ENCODE measurements at regions not wholly inside any gene's neighbourhood (a gene's known extent, or its start where the extent isn't known, plus 50 kb on each side); places are given as distances from the start of the nearest gene placed in this dataset.
"Not testable (repeated sequence)": the region's sequence is repeated elsewhere in the genome, so short reads cannot be mapped to it uniquely, and the experiment has no call there.

DNA sequence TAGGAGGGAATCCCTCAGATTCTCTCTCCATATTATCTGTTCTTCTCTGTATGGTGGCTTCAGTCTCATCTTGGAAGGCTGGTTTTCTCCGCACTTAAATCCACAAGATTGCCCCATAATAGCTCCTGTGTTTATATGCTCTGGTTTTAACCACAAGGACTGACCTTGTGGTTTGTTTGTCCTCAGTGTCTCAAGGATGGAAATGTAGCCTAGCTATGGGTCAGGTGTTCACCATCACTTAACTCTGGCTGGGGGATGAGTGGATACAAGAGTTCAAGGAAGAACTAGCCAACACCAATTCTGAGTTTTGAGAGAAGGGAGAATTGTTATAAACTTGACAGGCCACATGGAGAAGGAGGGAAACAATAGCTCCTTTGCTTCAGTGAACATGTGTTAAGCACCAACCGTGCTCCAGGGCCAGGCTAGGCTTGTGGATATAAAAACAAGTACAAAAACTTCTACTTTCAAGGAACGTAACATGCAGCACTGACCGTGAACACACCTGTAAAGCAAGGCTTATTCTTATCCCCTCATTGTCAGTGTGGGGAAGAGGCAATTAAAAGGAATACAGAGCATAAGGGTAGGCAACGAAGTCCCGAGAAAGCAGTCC is 75.6 kb upstream of the VLDLR start:
- Histone ChIP-seq H3K4me3 (ENCODE audit: low read length) (no peak overlapping the region), H2AFZ (ENCODE audit: low read depth, low read length) (no peak overlapping the region), H3K27me3 (ENCODE audit: insufficient read depth, low read length) (no peaks in the 10 kb centered on the region), H3K9me3 (ENCODE audit: low read length) (peaks cover 8% of the 10 kb centered on the region), H3K36me3 (ENCODE audit: insufficient read depth, low read length) (no peaks in the 10 kb centered on the region), H3K4me1 (ENCODE audit: insufficient read depth, low read length) (no peaks in the 10 kb centered on the region)

DNA sequence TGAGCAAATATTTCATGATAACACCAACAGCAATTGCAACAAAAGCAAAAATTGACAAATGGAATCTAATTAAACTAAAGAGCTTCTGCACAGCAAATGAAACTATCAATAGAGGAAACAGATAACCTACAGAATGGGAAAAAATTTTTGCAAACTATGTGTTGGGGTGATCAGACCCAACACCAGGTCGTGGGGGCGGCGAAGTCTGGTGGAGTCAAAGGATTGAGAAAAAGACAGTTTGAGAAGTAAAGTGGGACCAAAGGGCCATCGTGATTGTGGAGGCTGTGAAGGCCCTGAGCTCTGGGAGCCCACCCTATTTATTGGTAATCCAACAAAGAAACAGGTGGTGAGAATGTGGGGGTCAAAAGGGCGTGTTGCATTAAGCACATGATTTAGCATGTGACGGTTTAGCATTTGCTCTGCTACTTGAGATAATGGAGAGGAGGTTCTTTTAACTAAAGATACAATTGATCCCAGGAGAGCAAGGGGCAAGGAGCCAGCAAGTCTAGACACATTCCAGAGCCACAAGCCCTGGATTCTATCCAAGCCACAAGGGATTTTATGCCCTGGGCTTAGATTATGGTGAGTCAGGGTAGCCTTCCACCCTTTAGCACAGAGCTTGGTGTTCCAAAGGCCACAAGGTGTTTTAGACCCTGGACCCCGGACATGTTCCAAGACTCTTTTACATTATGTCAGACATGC is 65.5 kb upstream of the VLDLR start:
- not testable (repeated sequence) for H3K4me3 ChIP-seq (ENCODE audit: low read length)

DNA sequence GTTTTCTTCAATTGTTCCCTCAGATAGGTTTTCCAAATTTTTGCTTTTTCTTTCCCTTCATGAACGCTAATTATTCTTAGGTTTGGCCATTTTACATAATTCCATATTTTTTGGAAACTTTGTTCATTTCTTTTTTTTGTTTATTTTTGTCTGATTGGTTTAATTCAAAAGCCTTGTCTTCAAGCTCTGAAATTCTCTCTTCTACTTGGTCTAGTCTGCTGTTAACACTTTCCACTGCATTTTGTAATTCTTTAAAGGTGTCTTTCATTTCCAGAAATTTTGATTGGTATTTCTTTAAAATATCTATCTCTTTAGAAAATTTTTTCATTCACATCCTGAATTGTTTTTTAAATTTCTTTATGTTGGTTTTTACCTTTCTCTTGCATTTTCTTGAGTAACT is 63.9 kb upstream of the VLDLR start:
- Histone ChIP-seq H3K9me3 (ENCODE audit: low read length) (peaks cover 3% of the 10 kb centered on the region), H2AFZ (ENCODE audit: low read depth, low read length) (no peak overlapping the region), H3K4me3 (ENCODE audit: low read length) (no peak overlapping the region), H3K27me3 (ENCODE audit: insufficient read depth, low read length) (no peaks in the 10 kb centered on the region), H3K4me1 (ENCODE audit: insufficient read depth, low read length) (no peaks in the 10 kb centered on the region), H3K36me3 (ENCODE audit: insufficient read depth, low read length) (no peaks in the 10 kb centered on the region)

More for the DNA sequence above, 65.5 kb upstream of the VLDLR start:
- not testable (repeated sequence) for H2AFZ ChIP-seq (ENCODE audit: low read depth, low read length); H3K36me3 ChIP-seq (ENCODE audit: insufficient read depth, low read length); H3K27me3 ChIP-seq (ENCODE audit: insufficient read depth, low read length); H3K4me1 ChIP-seq (ENCODE audit: insufficient read depth, low read length); H3K9me3 ChIP-seq (ENCODE audit: low read length)

DNA sequence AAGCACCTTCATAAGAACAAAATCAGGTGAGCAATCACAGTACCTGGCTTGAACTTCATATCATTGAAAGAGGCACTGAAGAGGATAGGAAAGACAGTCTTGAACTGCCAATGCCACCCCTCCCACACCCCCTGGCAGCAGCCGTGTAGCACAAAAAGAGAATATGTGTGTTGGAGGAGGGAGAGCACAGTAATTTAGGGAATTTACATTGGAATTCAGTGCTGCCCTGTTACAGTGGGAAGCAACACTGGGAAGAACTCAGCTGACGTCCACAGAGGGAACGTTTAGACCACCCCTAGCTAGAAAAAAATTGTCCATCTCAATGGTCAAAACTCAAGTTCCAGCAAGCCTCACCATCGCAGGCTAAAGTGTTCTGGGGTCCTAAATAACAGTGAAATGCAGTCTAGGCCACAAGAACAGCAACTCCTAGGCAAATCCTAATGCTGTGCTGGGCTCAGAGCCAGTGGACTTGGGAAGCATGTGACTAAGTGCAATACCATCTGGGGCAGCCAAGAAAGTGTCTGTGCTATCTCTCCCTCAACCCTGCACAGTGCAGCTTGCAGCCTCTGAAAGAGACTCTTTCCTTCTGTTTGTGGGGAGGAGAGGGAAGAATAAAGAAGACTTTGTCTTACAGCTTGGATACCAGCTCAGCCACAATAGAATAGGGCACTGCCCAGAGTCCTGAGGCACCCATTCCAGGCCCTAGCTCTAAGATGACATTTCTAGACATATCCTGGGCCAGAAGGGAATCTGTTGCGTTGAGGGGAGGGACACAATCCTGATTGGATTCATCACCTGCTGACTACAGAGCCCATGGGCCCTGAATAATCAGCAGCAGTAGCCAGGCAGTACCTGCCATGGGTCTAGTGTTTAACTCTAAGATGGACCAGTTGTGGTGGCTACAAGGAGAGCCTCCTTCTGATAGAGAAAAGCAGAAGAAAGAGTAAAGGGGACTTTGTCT is 62.1 kb upstream of the VLDLR start:
- no peaks in the 10 kb centered on the region for H3K4me1 ChIP-seq (ENCODE audit: insufficient read depth, low read length)
- H3K9me3 ChIP-seq (ENCODE audit: low read length), result peaks cover 3% of the 10 kb centered on the region
- H3K27me3 ChIP-seq (ENCODE audit: insufficient read depth, low read length), result no peaks in the 10 kb centered on the region
- no peak overlapping the region for H3K4me3 ChIP-seq (ENCODE audit: low read length)
- H3K36me3 ChIP-seq (ENCODE audit: insufficient read depth, low read length), result no peaks in the 10 kb centered on the region
- H2AFZ ChIP-seq (ENCODE audit: low read depth, low read length), result no peak overlapping the region

DNA sequence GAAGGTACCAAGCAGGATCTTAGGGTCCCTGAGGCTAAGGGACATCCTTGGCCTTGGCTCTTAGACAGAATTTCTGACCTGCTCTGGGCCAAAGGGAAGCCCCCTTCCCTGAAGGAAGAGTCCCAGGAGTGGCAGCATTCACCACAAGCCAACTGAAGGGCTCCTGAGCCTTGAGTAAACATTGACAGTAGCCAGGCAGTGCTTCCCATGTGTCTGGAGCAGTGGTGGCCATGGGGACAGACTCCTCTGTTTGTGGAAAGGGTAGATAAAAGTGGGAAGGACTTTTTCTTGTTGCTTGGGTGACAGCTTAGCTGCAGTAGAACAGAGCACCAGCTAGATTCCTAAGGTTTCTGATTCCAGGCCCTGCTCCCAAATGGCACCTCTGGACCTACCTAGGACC is 61.4 kb upstream of the VLDLR start:
- H3K27me3 ChIP-seq (ENCODE audit: insufficient read depth, low read length), result no peaks in the 10 kb centered on the region
- peaks cover 3% of the 10 kb centered on the region for H3K9me3 ChIP-seq (ENCODE audit: low read length)
- H3K36me3 ChIP-seq (ENCODE audit: insufficient read depth, low read length), result no peaks in the 10 kb centered on the region
- H3K4me1 ChIP-seq (ENCODE audit: insufficient read depth, low read length), result no peaks in the 10 kb centered on the region
- H2AFZ ChIP-seq (ENCODE audit: low read depth, low read length), result no peak overlapping the region
- no peak overlapping the region for H3K4me3 ChIP-seq (ENCODE audit: low read length)

DNA sequence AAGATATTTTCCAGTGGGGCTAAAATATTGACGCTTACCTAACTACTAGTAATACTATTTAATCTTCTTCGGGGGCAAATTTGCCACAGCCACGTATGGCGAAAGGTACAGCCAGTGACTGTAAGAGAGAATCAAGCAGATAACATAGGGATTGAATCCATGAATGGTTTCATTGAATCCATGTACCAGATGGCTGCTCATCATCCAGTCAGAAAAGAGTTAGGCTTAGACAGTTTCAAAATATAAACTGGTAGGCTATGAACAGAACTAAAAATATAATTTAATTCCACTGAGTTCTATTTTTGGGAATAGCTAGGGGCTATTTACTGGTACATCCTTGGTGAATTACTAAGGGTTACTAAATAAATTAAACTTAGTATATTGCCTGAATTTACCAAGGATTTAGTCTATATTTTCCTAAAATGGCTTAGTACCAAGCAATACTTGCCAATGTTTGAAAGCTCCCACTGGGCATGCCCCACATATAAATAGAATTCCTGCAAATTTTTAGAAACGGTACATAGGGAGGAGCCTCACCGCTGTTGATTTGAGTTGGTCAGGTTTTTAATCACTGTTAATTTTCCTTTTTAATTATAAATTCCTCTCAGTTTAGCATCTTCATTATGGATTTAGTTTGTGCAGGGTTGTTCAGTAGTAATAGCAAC is 55.8 kb upstream of the VLDLR start:
- Histone ChIP-seq H2AFZ (ENCODE audit: low read depth, low read length) (no peak overlapping the region), H3K36me3 (ENCODE audit: insufficient read depth, low read length) (no peaks in the 10 kb centered on the region), H3K4me1 (ENCODE audit: insufficient read depth, low read length) (no peaks in the 10 kb centered on the region), H3K9me3 (ENCODE audit: low read length) (no peaks in the 10 kb centered on the region), H3K4me3 (ENCODE audit: low read length) (no peak overlapping the region), H3K27me3 (ENCODE audit: insufficient read depth, low read length) (no peaks in the 10 kb centered on the region)

DNA sequence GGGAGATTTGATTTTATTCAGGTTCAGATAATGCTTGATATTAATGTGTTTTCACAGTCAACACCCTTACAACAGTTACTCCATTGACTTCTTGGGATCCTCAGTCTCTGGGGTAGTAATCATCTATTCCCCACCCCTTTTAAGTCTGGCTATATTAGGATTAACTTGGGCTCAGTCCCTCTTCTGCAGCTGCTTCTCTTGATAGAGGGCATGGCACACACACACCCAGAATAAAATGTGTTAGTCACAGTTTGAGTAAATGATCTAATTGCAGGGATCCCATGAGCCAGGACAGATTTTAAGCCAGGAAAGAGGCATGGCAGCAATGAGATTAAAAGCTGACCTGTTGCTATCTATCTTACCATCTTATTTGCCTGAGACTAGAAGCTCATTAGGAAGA is 53.7 kb upstream of the VLDLR start:
- H3K9me3 ChIP-seq (ENCODE audit: low read length), result peaks cover 2% of the 10 kb centered on the region
- no peaks in the 10 kb centered on the region for H3K27me3 ChIP-seq (ENCODE audit: insufficient read depth, low read length)
- no peaks in the 10 kb centered on the region for H3K4me1 ChIP-seq (ENCODE audit: insufficient read depth, low read length)
- H2AFZ ChIP-seq (ENCODE audit: low read depth, low read length), result no peak overlapping the region
- H3K4me3 ChIP-seq (ENCODE audit: low read length), result no peak overlapping the region
- H3K36me3 ChIP-seq (ENCODE audit: insufficient read depth, low read length), result no peaks in the 10 kb centered on the region

DNA sequence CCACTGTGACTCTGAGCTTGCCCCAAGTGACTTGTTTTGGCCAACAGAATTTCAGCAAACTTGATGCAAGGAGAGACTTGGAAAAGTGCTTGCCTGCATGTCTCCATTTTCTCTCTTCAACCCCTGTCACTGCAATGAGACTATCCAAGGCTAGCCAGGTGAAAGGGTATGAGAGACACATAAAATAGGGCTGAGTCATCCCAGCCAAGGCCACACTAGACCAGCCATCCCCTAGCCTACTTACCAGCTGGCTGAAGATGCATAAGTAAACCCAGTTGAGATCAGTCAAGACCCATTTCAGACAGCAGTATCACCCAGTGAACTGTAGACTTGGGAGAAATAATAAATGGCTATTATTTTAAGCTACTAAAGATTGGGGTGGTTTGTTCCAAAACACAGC is 52.9 kb upstream of the VLDLR start:
- H3K4me3 ChIP-seq (ENCODE audit: low read length), result no peak overlapping the region
- no peak overlapping the region for H2AFZ ChIP-seq (ENCODE audit: low read depth, low read length)
- no peaks in the 10 kb centered on the region for H3K4me1 ChIP-seq (ENCODE audit: insufficient read depth, low read length)
- H3K36me3 ChIP-seq (ENCODE audit: insufficient read depth, low read length), result no peaks in the 10 kb centered on the region
- H3K9me3 ChIP-seq (ENCODE audit: low read length), result peaks cover 2% of the 10 kb centered on the region
- no peaks in the 10 kb centered on the region for H3K27me3 ChIP-seq (ENCODE audit: insufficient read depth, low read length)

DNA sequence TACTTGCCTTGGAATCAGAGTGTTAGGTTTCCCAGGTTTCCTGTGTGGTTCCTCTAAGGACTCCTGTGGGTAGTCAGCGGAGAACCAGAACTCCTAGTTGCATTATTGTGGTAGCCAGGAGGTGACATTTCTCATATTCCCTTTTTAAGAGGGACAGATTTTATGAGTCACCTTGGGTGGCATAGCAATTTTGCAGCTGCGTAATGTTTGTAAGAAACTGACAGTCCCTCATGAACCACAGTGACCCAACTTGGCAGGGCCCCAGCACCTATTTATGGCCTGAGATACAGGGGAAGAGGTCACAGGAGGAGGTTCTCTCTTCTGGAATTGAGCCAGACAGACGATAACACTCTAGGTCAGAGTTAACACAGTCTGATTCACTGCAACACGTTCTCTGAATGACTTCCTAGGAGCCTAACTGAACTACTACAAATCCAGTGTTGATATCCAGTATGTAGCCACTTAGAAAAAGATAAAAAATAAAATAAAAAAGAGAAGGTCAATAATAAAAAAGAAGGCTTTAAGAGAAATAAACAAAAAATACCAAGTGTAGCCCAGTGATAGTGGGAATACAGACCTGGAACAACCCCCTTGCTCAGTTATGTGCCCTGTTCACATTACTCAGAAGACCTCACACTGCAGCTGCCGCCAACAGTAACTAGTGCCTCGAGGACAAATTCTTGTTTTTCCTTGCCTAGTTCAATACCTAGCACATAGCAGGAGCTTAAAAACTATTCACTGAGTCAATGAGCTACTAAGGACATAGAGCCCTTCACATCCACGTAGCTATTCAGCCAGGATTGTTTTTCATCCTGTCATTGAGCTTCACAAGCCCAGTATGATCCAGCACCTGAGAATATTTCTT is 50.7 kb upstream of the VLDLR start:
- Histone ChIP-seq H3K4me1 (ENCODE audit: insufficient read depth, low read length) (no peaks in the 10 kb centered on the region), H3K27me3 (ENCODE audit: insufficient read depth, low read length) (no peaks in the 10 kb centered on the region), H3K36me3 (ENCODE audit: insufficient read depth, low read length) (no peaks in the 10 kb centered on the region)

More for the DNA sequence above, 50.7 kb upstream of the VLDLR start:
- Histone ChIP-seq H3K4me3 (ENCODE audit: low read length) (no peak overlapping the region), H3K9me3 (ENCODE audit: low read length) (peaks cover 2% of the 10 kb centered on the region), H2AFZ (ENCODE audit: low read depth, low read length) (no peak overlapping the region)
